ENCODE measurements at regions not wholly inside any gene's neighbourhood (a gene's known extent, or its start where the extent isn't known, plus 50 kb on each side); places are given as distances from the start of the nearest gene placed in this dataset.

DNA sequence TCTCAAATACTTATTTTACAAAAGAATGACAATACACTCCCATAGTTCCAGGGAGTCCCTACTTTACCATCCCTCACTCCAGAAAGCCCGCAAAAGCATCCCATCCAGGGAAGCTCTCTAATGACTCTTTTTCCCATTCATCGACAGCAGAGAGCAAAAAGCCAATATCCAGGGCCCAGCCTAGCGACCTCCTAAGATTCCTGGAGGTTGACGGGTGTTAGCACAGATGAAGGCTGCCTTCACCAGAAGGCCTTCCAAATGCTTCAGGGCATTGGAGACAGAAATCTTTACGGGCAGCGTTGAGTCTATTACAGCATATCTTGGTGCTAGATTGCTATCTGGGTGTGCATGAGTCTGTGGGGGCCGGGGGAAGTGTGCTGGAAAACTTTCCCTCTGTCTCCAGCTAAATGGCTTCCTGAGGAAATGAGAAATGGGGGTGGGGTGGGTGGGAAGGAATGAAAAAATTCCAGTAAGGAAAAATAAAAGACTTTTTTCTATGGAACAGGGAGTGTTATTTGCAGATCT, 136.6 kb downstream of the PROX1 start:
- TF ChIP-seq ARNT (IDR thresholded peaks at IDR 0.05) = no peak
- no peak for TF ChIP-seq SP1 (IDR thresholded peaks at IDR 0.05)
- TF ChIP-seq L3MBTL2 (conservative IDR thresholded peaks at IDR 0.05) = no peak
- TF ChIP-seq FOXM1 (IDR thresholded peaks at IDR 0.05; ENCODE audit: borderline replicate concordance) = no peak
- TF ChIP-seq NFRKB (IDR thresholded peaks at IDR 0.05) = no peak
- TF ChIP-seq, protein P1, sequence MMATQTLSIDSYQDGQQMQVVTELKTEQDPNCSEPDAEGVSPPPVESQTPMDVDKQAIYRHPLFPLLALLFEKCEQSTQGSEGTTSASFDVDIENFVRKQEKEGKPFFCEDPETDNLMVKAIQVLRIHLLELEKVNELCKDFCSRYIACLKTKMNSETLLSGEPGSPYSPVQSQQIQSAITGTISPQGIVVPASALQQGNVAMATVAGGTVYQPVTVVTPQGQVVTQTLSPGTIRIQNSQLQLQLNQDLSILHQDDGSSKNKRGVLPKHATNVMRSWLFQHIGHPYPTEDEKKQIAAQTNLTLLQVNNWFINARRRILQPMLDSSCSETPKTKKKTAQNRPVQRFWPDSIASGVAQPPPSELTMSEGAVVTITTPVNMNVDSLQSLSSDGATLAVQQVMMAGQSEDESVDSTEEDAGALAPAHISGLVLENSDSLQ (IDR thresholded peaks at IDR 0.05) = no peak
- no peak for TF ChIP-seq HDGF (IDR thresholded peaks at IDR 0.05; ENCODE audit: borderline replicate concordance)
- no peak for TF ChIP-seq ZNF384 (IDR thresholded peaks at IDR 0.05)
- no peak for TF ChIP-seq FOXA1 (IDR thresholded peaks at IDR 0.05)
- TF ChIP-seq SUZ12 (IDR thresholded peaks at IDR 0.05) = no peak
